ENCODE measurements at regions not wholly inside any gene's neighbourhood (a gene's known extent, or its start where the extent isn't known, plus 50 kb on each side); places are given as distances from the start of the nearest gene placed in this dataset.

DNA sequence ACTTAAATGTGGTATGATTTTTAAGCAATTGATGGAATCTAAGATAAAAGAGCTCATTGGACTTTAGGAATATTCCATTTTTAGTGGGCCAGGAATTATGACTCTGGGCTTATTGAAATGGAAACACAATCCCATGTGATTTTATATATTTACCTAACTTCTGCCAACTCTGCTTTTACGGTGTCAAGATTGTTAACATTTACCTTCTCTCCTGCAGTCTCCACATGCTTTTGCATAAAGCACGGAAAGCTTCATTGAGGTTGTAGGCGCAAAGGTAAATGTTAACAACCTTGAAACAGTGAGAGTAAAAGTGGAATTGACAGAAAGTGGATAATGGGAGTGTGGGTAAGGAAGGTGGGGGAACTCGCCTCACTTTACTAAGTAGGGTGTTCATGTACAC, 468.1 kb downstream of the PMP22 start:
- Histone ChIP-seq H3K36me3 (no peaks in the 10 kb centered on the region), H3K4me3 (replicated peaks in 1 of 3) (no peak overlapping the region), H3K27ac (no peak overlapping the region), H3K4me1 (no peaks in the 10 kb centered on the region), H3K9me3 (no peaks in the 10 kb centered on the region), H3K27me3 (no peaks in the 10 kb centered on the region)
- intact Hi-C loops (cut with DNase I) = no loop called here
- WGBS, 2 donors = 73 to 78% methylated on average over 4 of the region's 4 CpGs
- DNase-seq = no peak
- no peak for TF ChIP-seq POLR2A (IDR thresholded peaks at IDR 0.05)
- TF ChIP-seq, protein P1, sequence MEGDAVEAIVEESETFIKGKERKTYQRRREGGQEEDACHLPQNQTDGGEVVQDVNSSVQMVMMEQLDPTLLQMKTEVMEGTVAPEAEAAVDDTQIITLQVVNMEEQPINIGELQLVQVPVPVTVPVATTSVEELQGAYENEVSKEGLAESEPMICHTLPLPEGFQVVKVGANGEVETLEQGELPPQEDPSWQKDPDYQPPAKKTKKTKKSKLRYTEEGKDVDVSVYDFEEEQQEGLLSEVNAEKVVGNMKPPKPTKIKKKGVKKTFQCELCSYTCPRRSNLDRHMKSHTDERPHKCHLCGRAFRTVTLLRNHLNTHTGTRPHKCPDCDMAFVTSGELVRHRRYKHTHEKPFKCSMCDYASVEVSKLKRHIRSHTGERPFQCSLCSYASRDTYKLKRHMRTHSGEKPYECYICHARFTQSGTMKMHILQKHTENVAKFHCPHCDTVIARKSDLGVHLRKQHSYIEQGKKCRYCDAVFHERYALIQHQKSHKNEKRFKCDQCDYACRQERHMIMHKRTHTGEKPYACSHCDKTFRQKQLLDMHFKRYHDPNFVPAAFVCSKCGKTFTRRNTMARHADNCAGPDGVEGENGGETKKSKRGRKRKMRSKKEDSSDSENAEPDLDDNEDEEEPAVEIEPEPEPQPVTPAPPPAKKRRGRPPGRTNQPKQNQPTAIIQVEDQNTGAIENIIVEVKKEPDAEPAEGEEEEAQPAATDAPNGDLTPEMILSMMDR (IDR thresholded peaks at IDR 0.05) = no peak

DNA sequence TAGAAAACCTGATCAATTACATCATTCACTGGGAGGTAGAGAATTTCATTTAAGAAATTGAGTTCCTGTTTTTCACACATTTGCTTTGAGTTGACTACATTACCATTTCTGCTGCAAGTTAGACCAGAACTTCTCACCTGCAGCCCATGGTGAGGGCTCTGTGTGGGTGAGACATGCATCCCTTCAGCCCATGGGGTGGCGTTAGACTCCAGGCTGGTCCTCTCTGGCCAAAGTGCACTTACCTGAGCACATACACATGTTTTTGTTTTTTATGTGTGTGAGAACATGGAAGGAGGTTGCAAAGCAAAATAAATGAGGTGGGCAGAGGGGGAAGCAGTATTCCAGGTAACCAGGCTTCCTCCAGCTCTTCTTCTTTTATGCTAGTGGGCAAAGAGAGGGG, 470.2 kb downstream of the PMP22 start:
- intact Hi-C loops (cut with DNase I) = no loop called here
- Histone ChIP-seq H3K27ac (no peak overlapping the region), H3K4me3 (replicated peaks in 1 of 3) (no peak overlapping the region), H3K27me3 (no peaks in the 10 kb centered on the region), H3K36me3 (no peaks in the 10 kb centered on the region), H3K4me1 (no peaks in the 10 kb centered on the region), H3K9me3 (no peaks in the 10 kb centered on the region)
- no peak for TF ChIP-seq POLR2A (IDR thresholded peaks at IDR 0.05)
- TF ChIP-seq, protein P1 (IDR thresholded peaks at IDR 0.05) = no peak
- no peak for DNase-seq
- 71 to 85% methylated on average over 1 of the region's 1 CpG for WGBS, 2 donors

DNA sequence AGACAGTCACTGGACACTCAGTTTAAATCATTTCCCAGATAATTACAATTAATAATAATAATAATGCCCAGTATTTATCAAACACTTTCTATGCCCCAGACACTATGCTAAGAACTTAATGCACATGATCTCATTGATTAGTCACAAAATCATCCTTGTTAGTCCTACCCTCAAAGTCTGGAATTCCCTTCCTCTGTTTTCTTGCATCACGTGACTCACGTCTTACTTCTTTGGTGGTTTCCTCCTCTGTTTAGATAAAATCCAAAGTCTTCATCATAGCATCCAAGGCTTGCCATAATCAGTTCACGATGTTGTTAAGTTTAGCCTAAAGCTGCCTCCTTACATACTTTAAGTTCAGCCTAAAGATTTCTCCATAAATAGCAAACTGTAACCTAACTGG, 471.9 kb downstream of the PMP22 start:
- H3K4me3 ChIP-seq (replicated peaks in 1 of 3) = no peak overlapping the region
- intact Hi-C loops (cut with DNase I) = no loop called here
- H3K27ac ChIP-seq = no peak overlapping the region
- no peak for DNase-seq
- no peak for TF ChIP-seq POLR2A (IDR thresholded peaks at IDR 0.05)
- TF ChIP-seq, protein P1 (IDR thresholded peaks at IDR 0.05) = no peak
- WGBS, 2 donors = 85 to 86% methylated on average over 3 of the region's 3 CpGs
- no peaks in the 10 kb centered on the region for H3K9me3 ChIP-seq
- no peaks in the 10 kb centered on the region for H3K27me3 ChIP-seq
- H3K4me1 ChIP-seq = no peaks in the 10 kb centered on the region
- no peaks in the 10 kb centered on the region for H3K36me3 ChIP-seq

DNA sequence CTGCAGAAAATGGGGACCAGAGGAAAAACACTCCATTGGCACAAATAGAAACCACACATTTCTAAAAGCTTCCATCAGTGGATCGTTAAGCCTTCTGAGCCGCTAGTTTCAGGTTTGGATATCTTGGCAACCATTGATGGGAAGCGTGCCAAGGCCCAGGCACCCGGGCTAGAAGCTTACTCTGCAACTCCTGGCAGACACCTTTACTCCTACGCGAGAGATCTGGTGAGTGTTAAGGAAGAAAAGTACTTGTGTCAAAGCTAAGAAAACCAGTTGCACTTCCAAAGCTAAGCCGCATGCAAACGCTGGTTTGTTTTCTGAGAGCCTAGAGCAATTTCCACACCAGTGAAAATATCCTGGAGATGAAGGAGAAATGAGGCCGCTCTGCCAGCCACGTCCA, 472.4 kb downstream of the PMP22 start:
- Histone ChIP-seq H3K9me3 (no peaks in the 10 kb centered on the region), H3K4me3 (replicated peaks in 1 of 3) (no peak overlapping the region), H3K4me1 (no peaks in the 10 kb centered on the region), H3K27ac (no peak overlapping the region), H3K27me3 (no peaks in the 10 kb centered on the region), H3K36me3 (no peaks in the 10 kb centered on the region)
- 17 to 21% methylated on average over 10 of the region's 10 CpGs for WGBS, 2 donors
- intact Hi-C loops (cut with DNase I) = no loop called here
- DNase-seq = peak; percentile 84 to 85
- TF ChIP-seq, protein P1 (IDR thresholded peaks at IDR 0.05) = no peak
- TF ChIP-seq POLR2A (IDR thresholded peaks at IDR 0.05) = no peak

DNA sequence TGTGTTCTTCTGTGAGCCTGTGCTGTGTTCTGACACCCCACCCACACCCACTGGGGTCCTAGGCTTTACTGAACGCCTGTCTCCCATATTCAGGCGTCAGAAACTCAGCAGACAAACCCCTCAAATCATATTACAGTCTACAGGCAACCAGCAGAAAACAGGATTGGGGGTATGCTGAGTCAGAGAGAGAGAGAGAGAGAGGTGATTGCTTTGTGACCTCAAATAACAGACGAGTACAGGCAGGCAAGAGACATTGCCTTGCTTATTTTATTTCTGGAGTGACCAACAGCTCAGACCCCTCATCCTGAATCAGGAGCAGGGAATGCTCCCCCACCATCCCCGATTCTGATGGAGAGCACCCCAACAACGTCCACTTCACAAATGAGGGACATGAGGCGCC, 473.9 kb downstream of the PMP22 start:
- Histone ChIP-seq H3K4me3 (replicated peaks in 1 of 3) (no peak overlapping the region), H3K9me3 (no peaks in the 10 kb centered on the region), H3K27me3 (no peaks in the 10 kb centered on the region), H3K27ac (no peak overlapping the region), H3K36me3 (no peaks in the 10 kb centered on the region), H3K4me1 (no peaks in the 10 kb centered on the region)
- DNase-seq = no peak
- intact Hi-C loops (cut with DNase I) = no loop called here
- WGBS, 2 donors = 63 to 75% methylated on average over 6 of the region's 6 CpGs
- TF ChIP-seq, protein P1 (IDR thresholded peaks at IDR 0.05) = no peak
- TF ChIP-seq POLR2A (IDR thresholded peaks at IDR 0.05) = no peak
